ENCODE measurements at regions not wholly inside any gene's neighbourhood (a gene's known extent, or its start where the extent isn't known, plus 50 kb on each side); places are given as distances from the start of the nearest gene placed in this dataset.
"Not testable (repeated sequence)": the region's sequence is repeated elsewhere in the genome, so short reads cannot be mapped to it uniquely, and the experiment has no call there.

DNA sequence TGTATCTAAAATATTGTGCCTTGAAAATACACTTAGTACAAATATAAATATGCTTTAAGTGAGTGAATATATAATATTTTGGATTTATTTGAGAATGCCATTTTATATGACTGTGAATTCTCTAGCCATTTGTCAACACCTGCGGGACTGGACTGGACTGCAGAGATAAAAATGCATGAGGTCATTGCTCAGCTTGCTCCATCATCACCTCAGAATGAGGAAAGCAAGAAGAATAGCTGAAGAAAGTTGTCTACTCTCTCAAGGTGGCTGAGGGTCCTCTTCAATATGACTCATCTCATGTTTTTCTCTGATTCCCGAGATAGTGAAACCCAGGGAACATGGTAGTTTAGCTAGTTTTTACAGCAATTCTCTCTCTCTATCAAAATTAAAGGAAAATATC lies 732.5 kb upstream of the AGA start:
- no peaks in the 10 kb centered on the region for H3K36me3 ChIP-seq (ENCODE audit: control insufficient read depth, insufficient read depth, low read length)
- no peak overlapping the region for H3K27ac ChIP-seq (ENCODE audit: low read depth, low read length)
- no peak overlapping the region for H3K9ac ChIP-seq (ENCODE audit: low read length)
- H3K27me3 ChIP-seq (ENCODE audit: control insufficient read depth, insufficient read depth, low read length): no peaks in the 10 kb centered on the region
- no peak overlapping the region for H3K4me3 ChIP-seq (ENCODE audit: low read length)
- H3K4me1 ChIP-seq (ENCODE audit: control insufficient read depth, insufficient read depth, low read length): no peaks in the 10 kb centered on the region

DNA sequence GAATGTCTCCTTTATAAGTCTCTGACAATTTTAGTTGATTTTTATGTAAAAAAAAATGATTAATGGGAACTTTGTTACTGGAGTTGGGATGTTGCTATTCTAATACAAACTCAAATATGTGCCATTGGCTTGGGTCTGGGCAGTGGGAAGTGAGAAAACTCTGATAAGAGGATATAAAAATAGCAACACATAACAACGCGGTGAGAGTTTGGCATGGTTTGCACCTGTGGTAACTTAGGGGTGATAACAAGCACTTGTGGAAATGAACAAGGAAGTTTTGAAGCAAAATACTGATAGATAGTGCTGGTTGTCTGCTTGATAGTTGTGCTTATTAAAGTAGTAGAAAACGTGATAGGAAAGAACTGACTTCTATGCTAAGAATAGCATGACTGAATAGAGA lies 743.3 kb upstream of the AGA start:
- Histone ChIP-seq H3K9ac (ENCODE audit: low read length) (no peak overlapping the region), H3K27me3 (ENCODE audit: control insufficient read depth, insufficient read depth, low read length) (no peaks in the 10 kb centered on the region), H3K4me3 (ENCODE audit: low read length) (no peak overlapping the region), H3K4me1 (ENCODE audit: control insufficient read depth, insufficient read depth, low read length) (no peaks in the 10 kb centered on the region), H3K36me3 (ENCODE audit: control insufficient read depth, insufficient read depth, low read length) (no peaks in the 10 kb centered on the region), H3K27ac (ENCODE audit: low read depth, low read length) (no peak overlapping the region)

- no peaks in the 10 kb centered on the region for H3K4me1 ChIP-seq (ENCODE audit: control insufficient read depth, insufficient read depth, low read length)
Observed at GRCh38 chr4:178192611-178193010, 750.4 kb upstream of the AGA start.

DNA sequence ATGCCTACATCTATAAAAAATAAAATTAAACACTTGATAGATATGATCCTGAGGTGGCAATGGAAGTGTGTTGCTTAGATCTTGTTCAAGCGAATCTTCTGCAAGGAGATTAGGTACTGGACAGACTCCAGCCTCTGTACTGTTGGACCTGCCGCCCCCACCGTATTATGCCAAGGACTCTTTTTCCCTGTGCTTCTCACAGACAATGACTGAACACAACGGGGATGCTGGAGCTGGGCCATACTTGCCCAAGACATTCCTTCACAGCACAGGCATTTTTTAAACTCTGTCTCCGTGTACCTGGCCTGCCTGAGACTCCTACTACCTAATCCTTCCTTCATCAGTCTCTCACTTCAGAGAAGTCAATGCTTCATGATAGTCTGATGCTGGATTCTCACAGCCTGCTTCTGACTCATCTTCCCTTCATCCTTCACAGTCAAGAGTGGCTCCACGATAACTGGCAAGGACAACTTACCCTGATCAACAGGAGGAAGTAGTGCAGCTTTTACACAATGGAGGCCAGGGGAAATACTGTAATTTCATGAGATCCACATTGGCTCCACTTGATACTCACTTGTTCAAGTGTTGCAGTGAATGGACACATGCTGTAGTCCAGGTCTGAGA lies 754.6 kb upstream of the AGA start:
- no peaks in the 10 kb centered on the region for H3K4me1 ChIP-seq (ENCODE audit: control insufficient read depth, insufficient read depth, low read length)
- no peaks in the 10 kb centered on the region for H3K27me3 ChIP-seq (ENCODE audit: control insufficient read depth, insufficient read depth, low read length)
- H3K9ac ChIP-seq (ENCODE audit: low read length): no peak overlapping the region
- no peaks in the 10 kb centered on the region for H3K36me3 ChIP-seq (ENCODE audit: control insufficient read depth, insufficient read depth, low read length)
- H3K27ac ChIP-seq (ENCODE audit: low read depth, low read length): no peak overlapping the region
- no peak overlapping the region for H3K4me3 ChIP-seq (ENCODE audit: low read length)

More at GRCh38 chr4:178192611-178193010, 750.4 kb upstream of the AGA start:
- no peak overlapping the region for H3K4me3 ChIP-seq (ENCODE audit: low read length)
- no peak overlapping the region for H3K27ac ChIP-seq (ENCODE audit: low read depth, low read length)
- H3K36me3 ChIP-seq (ENCODE audit: control insufficient read depth, insufficient read depth, low read length): no peaks in the 10 kb centered on the region
- H3K27me3 ChIP-seq (ENCODE audit: control insufficient read depth, insufficient read depth, low read length): no peaks in the 10 kb centered on the region
- no peak overlapping the region for H3K9ac ChIP-seq (ENCODE audit: low read length)

GRCh38 chr4:178198691-178199090 lies 756.5 kb upstream of the AGA start:
- Histone ChIP-seq H3K27ac (ENCODE audit: low read depth, low read length) (no peak overlapping the region), H3K27me3 (ENCODE audit: control insufficient read depth, insufficient read depth, low read length) (no peaks in the 10 kb centered on the region), H3K4me1 (ENCODE audit: control insufficient read depth, insufficient read depth, low read length) (no peaks in the 10 kb centered on the region), H3K4me3 (ENCODE audit: low read length) (no peak overlapping the region), H3K9ac (ENCODE audit: low read length) (no peak overlapping the region), H3K36me3 (ENCODE audit: control insufficient read depth, insufficient read depth, low read length) (no peaks in the 10 kb centered on the region)

DNA sequence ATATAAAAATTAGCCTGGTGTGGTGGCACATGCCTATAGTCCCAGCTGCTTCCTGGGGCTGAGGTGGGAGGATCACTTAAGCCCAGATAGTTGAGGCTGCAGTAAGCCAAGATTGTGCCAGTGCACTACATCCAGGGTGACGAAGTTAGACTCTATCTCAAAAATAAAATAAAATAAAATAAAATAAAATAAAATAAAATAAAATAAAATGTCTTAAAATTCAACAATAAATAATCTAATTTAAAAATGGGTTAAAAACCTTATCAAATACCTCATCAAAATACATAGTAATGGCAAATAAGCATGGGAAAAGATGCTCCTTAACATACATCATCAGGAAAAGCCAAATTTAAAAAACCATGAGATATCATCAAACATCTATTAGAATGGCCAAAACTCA lies 760.2 kb upstream of the AGA start:
- H3K27me3 ChIP-seq (ENCODE audit: control insufficient read depth, insufficient read depth, low read length): no peaks in the 10 kb centered on the region
- H3K4me3 ChIP-seq (ENCODE audit: low read length): no peak overlapping the region
- H3K36me3 ChIP-seq (ENCODE audit: control insufficient read depth, insufficient read depth, low read length): no peaks in the 10 kb centered on the region
- H3K4me1 ChIP-seq (ENCODE audit: control insufficient read depth, insufficient read depth, low read length): no peaks in the 10 kb centered on the region
- no peak overlapping the region for H3K27ac ChIP-seq (ENCODE audit: low read depth, low read length)
- H3K9ac ChIP-seq (ENCODE audit: low read length): no peak overlapping the region

- Histone ChIP-seq H3K4me1 (ENCODE audit: control insufficient read depth, insufficient read depth, low read length) (no peaks in the 10 kb centered on the region), H3K27me3 (ENCODE audit: control insufficient read depth, insufficient read depth, low read length) (no peaks in the 10 kb centered on the region), H3K9ac (ENCODE audit: low read length) (no peak overlapping the region), H3K27ac (ENCODE audit: low read depth, low read length) (no peak overlapping the region), H3K36me3 (ENCODE audit: control insufficient read depth, insufficient read depth, low read length) (no peaks in the 10 kb centered on the region), H3K4me3 (ENCODE audit: low read length) (no peak overlapping the region)
Observed at GRCh38 chr4:178205826-178206225, 763.6 kb upstream of the AGA start.

DNA sequence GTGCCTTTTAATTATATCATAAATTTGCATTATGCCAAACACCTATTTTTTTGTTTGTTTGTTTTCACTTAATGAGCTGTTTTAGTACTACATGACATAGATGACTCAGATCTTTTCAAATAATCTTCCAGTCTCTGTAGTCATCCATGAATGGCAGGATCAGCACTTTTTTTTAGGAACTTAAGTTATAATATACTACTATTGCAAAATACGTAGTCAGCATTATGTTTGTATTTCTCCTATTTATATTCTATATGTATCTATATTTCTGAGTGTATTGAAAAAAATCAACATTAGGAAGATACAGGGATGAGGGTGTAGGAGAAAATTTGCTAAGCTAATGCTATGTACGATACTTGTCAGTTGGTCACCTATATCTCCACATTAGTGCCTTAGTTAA lies 773.1 kb upstream of the AGA start:
- Histone ChIP-seq H3K4me1 (ENCODE audit: control insufficient read depth, insufficient read depth, low read length) (no peaks in the 10 kb centered on the region), H3K27ac (ENCODE audit: low read depth, low read length) (no peak overlapping the region), H3K27me3 (ENCODE audit: control insufficient read depth, insufficient read depth, low read length) (no peaks in the 10 kb centered on the region), H3K9ac (ENCODE audit: low read length) (no peak overlapping the region), H3K4me3 (ENCODE audit: low read length) (no peak overlapping the region), H3K36me3 (ENCODE audit: control insufficient read depth, insufficient read depth, low read length) (no peaks in the 10 kb centered on the region)

GRCh38 chr4:178215763-178216162 lies 773.5 kb upstream of the AGA start:
- Histone ChIP-seq H3K27me3 (ENCODE audit: control insufficient read depth, insufficient read depth, low read length) (no peaks in the 10 kb centered on the region), H3K27ac (ENCODE audit: low read depth, low read length) (no peak overlapping the region), H3K36me3 (ENCODE audit: control insufficient read depth, insufficient read depth, low read length) (no peaks in the 10 kb centered on the region), H3K4me3 (ENCODE audit: low read length) (no peak overlapping the region), H3K9ac (ENCODE audit: low read length) (no peak overlapping the region), H3K4me1 (ENCODE audit: control insufficient read depth, insufficient read depth, low read length) (no peaks in the 10 kb centered on the region)

DNA sequence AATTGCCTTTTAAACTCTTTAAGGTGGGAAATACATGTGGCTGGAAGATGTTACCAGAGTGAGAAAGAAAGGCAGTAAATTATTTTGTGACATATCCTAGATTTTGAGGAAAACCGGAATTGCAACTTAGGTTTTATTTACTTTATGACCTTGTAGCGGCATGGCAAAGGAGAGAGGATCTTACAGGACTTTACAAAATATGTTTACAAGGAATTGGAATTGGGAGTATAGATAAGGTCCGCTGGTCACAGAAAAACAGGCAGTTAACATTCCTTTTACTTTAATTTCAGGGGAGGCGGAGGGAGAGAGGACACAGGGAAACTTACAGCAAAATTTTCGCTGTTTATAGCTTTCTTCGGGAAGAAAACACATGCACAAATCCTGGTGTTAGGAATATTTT lies 784.2 kb upstream of the AGA start:
- not testable (repeated sequence) for H3K4me3 ChIP-seq (ENCODE audit: low read length); H3K9ac ChIP-seq (ENCODE audit: low read length); H3K36me3 ChIP-seq (ENCODE audit: control insufficient read depth, insufficient read depth, low read length); H3K27me3 ChIP-seq (ENCODE audit: control insufficient read depth, insufficient read depth, low read length); H3K27ac ChIP-seq (ENCODE audit: low read depth, low read length); H3K4me1 ChIP-seq (ENCODE audit: control insufficient read depth, insufficient read depth, low read length)

DNA sequence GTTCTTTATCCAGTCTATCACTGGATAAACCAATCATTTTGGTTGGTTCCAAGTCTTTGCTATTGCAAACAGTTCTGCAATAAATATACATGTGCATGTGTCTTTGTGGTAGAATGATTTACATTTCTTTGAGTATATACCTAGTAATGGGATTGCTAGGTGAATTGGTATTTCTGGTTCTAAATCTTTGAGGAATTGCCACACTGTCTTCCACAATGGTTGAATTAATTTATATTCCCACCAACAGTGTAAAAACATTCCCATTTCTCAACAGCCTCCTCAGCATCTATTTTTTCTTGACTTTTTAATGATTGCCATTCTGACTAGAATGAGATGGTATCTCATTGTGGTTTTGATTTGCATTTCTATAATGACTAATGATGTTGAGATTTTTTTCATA lies 791.7 kb upstream of the AGA start:
- H3K27me3 ChIP-seq (ENCODE audit: control insufficient read depth, insufficient read depth, low read length): no peaks in the 10 kb centered on the region
- H3K36me3 ChIP-seq (ENCODE audit: control insufficient read depth, insufficient read depth, low read length): no peaks in the 10 kb centered on the region
- no peak overlapping the region for H3K4me3 ChIP-seq (ENCODE audit: low read length)
- H3K4me1 ChIP-seq (ENCODE audit: control insufficient read depth, insufficient read depth, low read length): no peaks in the 10 kb centered on the region
- H3K27ac ChIP-seq (ENCODE audit: low read depth, low read length): no peak overlapping the region
- no peak overlapping the region for H3K9ac ChIP-seq (ENCODE audit: low read length)

DNA sequence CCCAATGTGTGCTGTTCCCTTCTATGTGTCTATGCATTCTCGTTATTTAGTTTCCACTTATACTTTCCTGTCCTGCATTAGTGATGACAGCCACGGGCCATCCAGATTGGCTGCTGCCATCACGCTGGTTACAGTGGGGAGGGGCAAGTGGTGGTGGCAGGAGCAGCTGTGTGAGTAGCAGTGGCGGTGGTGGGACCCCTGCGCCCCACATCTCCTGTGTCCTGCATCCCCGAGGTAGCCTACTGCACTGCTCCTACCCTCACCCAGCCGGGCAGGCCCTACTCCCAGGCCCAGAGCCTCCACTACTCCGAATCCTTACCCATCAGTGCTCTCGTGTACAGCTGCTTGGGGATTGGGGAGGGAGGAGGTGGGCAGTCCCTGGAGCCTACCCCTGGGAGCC lies 798.7 kb upstream of the AGA start:
- no peaks in the 10 kb centered on the region for H3K4me1 ChIP-seq (ENCODE audit: control insufficient read depth, insufficient read depth, low read length)
- H3K4me3 ChIP-seq (ENCODE audit: low read length): no peak overlapping the region
- H3K36me3 ChIP-seq (ENCODE audit: control insufficient read depth, insufficient read depth, low read length): no peaks in the 10 kb centered on the region
- no peak overlapping the region for H3K9ac ChIP-seq (ENCODE audit: low read length)
- H3K27me3 ChIP-seq (ENCODE audit: control insufficient read depth, insufficient read depth, low read length): no peaks in the 10 kb centered on the region
- no peak overlapping the region for H3K27ac ChIP-seq (ENCODE audit: low read depth, low read length)

DNA sequence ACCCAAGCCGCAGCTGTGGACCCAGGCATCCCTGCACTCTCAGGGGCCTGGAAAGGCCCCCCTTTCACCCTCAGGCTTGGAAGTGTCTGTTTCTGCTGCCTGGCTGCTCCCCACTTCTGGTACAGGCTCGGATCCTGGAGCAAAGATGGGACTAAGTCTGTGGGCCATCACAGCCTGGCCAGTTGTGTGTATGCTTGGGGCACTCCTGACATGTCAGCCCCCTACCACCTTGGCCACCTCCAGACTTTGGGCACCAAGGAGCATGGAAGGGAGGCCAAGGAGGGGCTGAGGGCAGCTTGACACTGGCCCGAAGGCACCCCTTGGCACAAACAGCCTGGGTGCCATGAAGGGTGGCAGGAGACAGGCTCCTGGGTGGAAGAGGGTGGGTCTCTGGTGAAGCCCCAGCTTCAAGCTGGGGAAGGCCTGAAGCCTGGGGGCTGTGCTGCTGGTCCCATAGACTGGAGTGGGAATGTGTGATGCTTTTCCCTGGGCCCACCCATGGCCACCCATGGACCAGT lies 799.4 kb upstream of the AGA start:
- H3K9ac ChIP-seq (ENCODE audit: low read length): no peak overlapping the region
- no peak overlapping the region for H3K4me3 ChIP-seq (ENCODE audit: low read length)
- no peaks in the 10 kb centered on the region for H3K27me3 ChIP-seq (ENCODE audit: control insufficient read depth, insufficient read depth, low read length)
- no peaks in the 10 kb centered on the region for H3K36me3 ChIP-seq (ENCODE audit: control insufficient read depth, insufficient read depth, low read length)
- no peak overlapping the region for H3K27ac ChIP-seq (ENCODE audit: low read depth, low read length)
- no peaks in the 10 kb centered on the region for H3K4me1 ChIP-seq (ENCODE audit: control insufficient read depth, insufficient read depth, low read length)
